ENCODE measurements at regions not wholly inside any gene's neighbourhood (a gene's known extent, or its start where the extent isn't known, plus 50 kb on each side); places are given as distances from the start of the nearest gene placed in this dataset.
A peak's percentile ranks its signal among the peaks of the same experiment; 100 is the strongest.

GRCh38 chr16:60180609-60181008, 1446.5 kb upstream of the GOT2 start:
- intact Hi-C loops (cut with micrococcal nuclease; ENCODE audit: unreplicated experiment) (no loop called here), in situ Hi-C loops (cut with HindIII; ENCODE audit: extremely low pct_ligation_motif_present, low pct_unique_long_range_greater_than_20kb) (no loop called here)
- POLR2A ChIA-PET = no interaction called here
- H3K36me3 ChIP-seq (replicated peaks in 1 of 2; ENCODE audit: control insufficient read depth in 1 of 2, insufficient read depth in 2 of 2, low read length in 2 of 2) = no peaks in the 10 kb centered on the region
- no peaks in the 10 kb centered on the region for H3K27me3 ChIP-seq (ENCODE audit: control insufficient read depth in 1 of 2, insufficient read depth in 2 of 2, low read length in 2 of 2)
- H3K9ac ChIP-seq (ENCODE audit: insufficient read depth, low read depth, low read length) = no peak overlapping the region
- BruUV-seq (replicated peaks) = no TSS peak
- no peak overlapping the region for H2AFZ ChIP-seq (ENCODE audit: low read length)
- peak; percentile 19; the same call in 1 of the 2 replicates for TF ChIP-seq FOXA1 (IDR thresholded peaks at IDR 0.05)
- no peak for TF ChIP-seq FOXA1 (CRISPR knock-in tag; IDR thresholded peaks at IDR 0.05)
- TF ChIP-seq SOX6 (IDR thresholded peaks at IDR 0.05) = peak; percentile 34; the same call in 1 of the 2 replicates
- TF ChIP-seq SOX6 (CRISPR knock-in tag; IDR thresholded peaks at IDR 0.05) = no peak
- 0 out of 2 replicates have a peak, but pooled peaks have one; percentile 68 for TF ChIP-seq ATM (IDR thresholded peaks at IDR 0.05; ENCODE audit: borderline replicate concordance)
- no peak for TF ChIP-seq EED (CRISPR knock-in tag; IDR thresholded peaks at IDR 0.05)
- TF ChIP-seq SRSF9 (IDR thresholded peaks at IDR 0.05; ENCODE audit: borderline replicate concordance, insufficient read depth, low read depth, low read length, poor library complexity, severe bottlenecking) = peak; percentile 73
- TF ChIP-seq U2AF2 (IDR thresholded peaks at IDR 0.05; ENCODE audit: low read depth, low read length) = 0 out of 2 replicates have a peak, but pooled peaks have one; percentile 45
- no peak for TF ChIP-seq ARNTL (CRISPR knock-in tag; IDR thresholded peaks at IDR 0.05)
- peak; percentile 58; the same call in 1 of the 2 replicates for TF ChIP-seq TRIM22 (IDR thresholded peaks at IDR 0.05)
- TF ChIP-seq SMAD1 (CRISPR knock-in tag; IDR thresholded peaks at IDR 0.05; ENCODE audit: borderline replicate concordance, low read depth) = no peak
- ATAC-seq = no peak
- peaks cover 71% of the 10 kb centered on the region for H3K9me3 ChIP-seq (ENCODE audit: low read length)
- H3K27ac ChIP-seq (ENCODE audit: extremely low read length, insufficient read depth, low read length) = no peak overlapping the region
- H3K4me2 ChIP-seq (ENCODE audit: low read depth, low read length) = no peak overlapping the region
- no peaks in the 10 kb centered on the region for H3K79me2 ChIP-seq (ENCODE audit: insufficient read depth, low read length)
- no peak overlapping the region for H3K4me3 ChIP-seq (replicated peaks in 1 of 3; ENCODE audit: insufficient read depth in 1 of 3, low read depth in 2 of 3, low read length in 3 of 3)
- FAIRE-seq = no peak
- no peaks in the 10 kb centered on the region for H4K20me1 ChIP-seq (ENCODE audit: insufficient read depth, low read length)
- WGBS (ENCODE audit: low lambda C conversion rate) = 19% methylated on average over 2 of the region's 2 CpGs
- CTCF ChIA-PET (ENCODE audit: low intra/inter-chr PET ratio, low total read pairs) = no interaction called here
- DNase-seq (ENCODE audit: low spot score) = no peak
- no peaks in the 10 kb centered on the region for H3K4me1 ChIP-seq (ENCODE audit: insufficient read depth, low read length)

All from HepG2 (cell line).